CD14-positive monocyte (primary cell): ENCODE measurements at regions not wholly inside any gene's neighbourhood (a gene's known extent, or its start where the extent isn't known, plus 50 kb on each side); places are given as distances from the start of the nearest gene placed in this dataset.
"Not testable (repeated sequence)": the region's sequence is repeated elsewhere in the genome, so short reads cannot be mapped to it uniquely, and the experiment has no call there.

Source experiments
- DNase-seq, 3 donors: peaks; one replicate each; pipeline ENCODE4 v3.0.0-alpha.2; 2011 to 2022
- H2AFZ ChIP-seq: 2 replicates; pipeline ENCODE4 v1.6.0; 2012; ENCODE audit warnings: mild to moderate bottlenecking, low read depth, low read length, inconsistent platforms; ENCODE audit not compliant: insufficient read depth, poor library complexity, severe bottlenecking
- H3K27ac ChIP-seq, 2 donors: 1 replicate in 1 of 2; 2 replicates in 1 of 2; pipeline ENCODE4 v1.5.1; 2012 to 2013; ENCODE audit warnings: low read length in 2 of 2, control low read depth in 1 of 2, inconsistent platforms in 1 of 2, low read depth in 1 of 2, mild to moderate bottlenecking in 1 of 2
- H3K27me3 ChIP-seq, 2 donors: one replicate each; pipeline versions ENCODE4 v1.6.0 to v1.6.1; 2011 to 2013; ENCODE audit warnings: low read length in 2 of 2; ENCODE audit not compliant: control insufficient read depth in 2 of 2, insufficient read depth in 2 of 2
- H3K36me3 ChIP-seq, 2 donors: replicated peaks in 1 of 2; 1 replicate in 1 of 2; 2 replicates in 1 of 2; pipeline versions ENCODE4 v1.5.1 to v1.6.1; 2012 to 2013; ENCODE audit warnings: low read length in 2 of 2, control low read depth in 1 of 2, inconsistent platforms in 1 of 2, mild to moderate bottlenecking in 1 of 2; ENCODE audit not compliant: insufficient read depth in 2 of 2, control insufficient read depth in 1 of 2
- H3K4me1 ChIP-seq, 2 donors: 1 replicate in 1 of 2; 2 replicates in 1 of 2; pipeline versions ENCODE4 v1.5.1 to v1.6.1; 2012 to 2013; ENCODE audit warnings: low read length in 2 of 2, control low read depth in 1 of 2, inconsistent platforms in 1 of 2, mild to moderate bottlenecking in 1 of 2, moderate library complexity in 1 of 2; ENCODE audit not compliant: insufficient read depth in 2 of 2, control insufficient read depth in 1 of 2
- H3K4me2 ChIP-seq: replicated peaks from 2 replicates; pipeline ENCODE3; 2012; ENCODE audit warnings: low read length, moderate library complexity, mild to moderate bottlenecking; ENCODE audit not compliant: poor library complexity, severe bottlenecking; ENCODE audit errors: extremely low read depth
- H3K4me3 ChIP-seq, 3 experiments: fragments of 200-600 bp in 1 of 3; sonication (generic) in 1 of 3; replicated peaks in 1 of 3; 1 replicate in 2 of 3; 2 replicates in 1 of 3; pipeline ENCODE4 v1.5.1; 2011 to 2013; ENCODE audit warnings: low read length in 3 of 3, mild to moderate bottlenecking in 3 of 3, control low read depth in 2 of 3, low read depth in 2 of 3, inconsistent platforms in 1 of 3, moderate library complexity in 1 of 3
- H3K79me2 ChIP-seq: 2 replicates; pipeline ENCODE4 v1.6.0; 2012; ENCODE audit warnings: mild to moderate bottlenecking, control low read depth, inconsistent platforms, low read length, moderate library complexity; ENCODE audit not compliant: insufficient read depth
- H3K9ac ChIP-seq: 2 replicates; pipeline ENCODE4 v1.6.0; 2017; ENCODE audit warnings: low read length, mild to moderate bottlenecking; ENCODE audit not compliant: insufficient read depth, poor library complexity, severe bottlenecking
- H3K9me3 ChIP-seq, 2 donors: replicated peaks in 1 of 2; 1 replicate in 1 of 2; 2 replicates in 1 of 2; pipeline versions ENCODE4 v1.5.1 to v1.6.1; 2012 to 2013; ENCODE audit warnings: low read length in 2 of 2, control low read depth in 1 of 2; ENCODE audit not compliant: control insufficient read depth in 1 of 2, insufficient read depth in 1 of 2
- H4K20me1 ChIP-seq: 2 replicates; pipeline ENCODE4 v1.6.0; 2012; ENCODE audit warnings: mild to moderate bottlenecking, low read length, control low read depth, moderate library complexity; ENCODE audit not compliant: insufficient read depth
- H3K27ac Mint-ChIP-seq, 7 donors: one replicate each; pipeline ENCODE4 v1.8.0; 2020; ENCODE audit warnings: mild to moderate bottlenecking in 7 of 7, mixed read lengths in 7 of 7, moderate library complexity in 6 of 7, inconsistent platforms in 2 of 7
- H3K27me3 Mint-ChIP-seq, 3 donors: one replicate each; pipeline ENCODE4 v1.8.0; 2021 to 2022; ENCODE audit warnings: low read depth in 3 of 3, mild to moderate bottlenecking in 3 of 3, mixed read lengths in 3 of 3, moderate library complexity in 3 of 3, inconsistent platforms in 1 of 3
- H3K36me3 Mint-ChIP-seq, 2 donors: one replicate each; pipeline ENCODE4 v1.8.0; 2020; ENCODE audit warnings: mixed read lengths in 2 of 2, inconsistent platforms in 1 of 2, mild to moderate bottlenecking in 1 of 2
- H3K4me1 Mint-ChIP-seq: one replicate; pipeline ENCODE4 v1.8.0; 2020; ENCODE audit warnings: mild to moderate bottlenecking, mixed read lengths
- H3K4me3 Mint-ChIP-seq, 2 donors: one replicate each; pipeline ENCODE4 v1.8.0; 2020; ENCODE audit warnings: mild to moderate bottlenecking in 2 of 2, mixed read lengths in 2 of 2, moderate library complexity in 1 of 2
- H3K9me3 Mint-ChIP-seq, 7 donors: one replicate each; pipeline ENCODE4 v1.8.0; 2020 to 2022; ENCODE audit warnings: mixed read lengths in 7 of 7, mild to moderate bottlenecking in 6 of 7, moderate library complexity in 6 of 7, inconsistent platforms in 2 of 7
- WGBS: methylation state at CpG from one replicate; pipeline ENCODE4 v1.1.5; 2013; ENCODE audit warnings: missing lambda C conversion rate; ENCODE audit not compliant: insufficient coverage; 5-methylcytosine and 5-hydroxymethylcytosine counted together
- intact Hi-C, 2 donors: fragments of 100-400 bp; cut with micrococcal nuclease; formaldehyde crosslinking; loops; one replicate each; pipeline versions ENCODE4 v1.15.0 to v1.15.1; 2023

DNA sequence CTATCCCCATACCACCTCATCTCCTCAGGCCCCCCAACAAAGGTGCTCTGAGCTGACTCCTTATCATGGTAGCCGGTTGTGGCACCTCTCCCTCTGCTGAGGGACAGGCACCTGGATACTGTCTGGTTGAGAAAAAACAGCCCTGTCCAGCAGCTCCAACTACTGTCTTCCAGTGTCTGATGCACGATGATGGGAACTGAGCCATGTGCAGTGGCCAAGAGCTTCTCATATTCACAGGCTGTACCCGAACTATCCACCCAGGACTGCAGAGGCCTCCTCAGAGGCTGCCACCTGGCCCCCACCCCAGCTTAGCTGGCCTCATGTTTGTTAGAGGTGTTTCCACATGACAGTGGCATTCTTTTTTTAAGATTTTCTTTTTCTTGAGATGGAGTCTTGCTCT, 149.9 kb downstream of the BCL2L11 start:
- H3K27me3 Mint-ChIP-seq, H4K20me1 ChIP-seq, H3K9ac ChIP-seq, intact Hi-C loops, H3K4me1 Mint-ChIP-seq, H3K4me2 ChIP-seq, H3K36me3 Mint-ChIP-seq, H3K36me3 ChIP-seq, H3K9me3 ChIP-seq, H3K4me3 ChIP-seq, H3K4me1 ChIP-seq, H3K79me2 ChIP-seq, H2AFZ ChIP-seq, H3K27me3 ChIP-seq, H3K27ac ChIP-seq, H3K4me3 Mint-ChIP-seq, DNase-seq, H3K9me3 Mint-ChIP-seq, H3K27ac Mint-ChIP-seq: not testable (repeated sequence)
- no CpG with 5 or more reads among the region's 3 CpGs for WGBS

DNA sequence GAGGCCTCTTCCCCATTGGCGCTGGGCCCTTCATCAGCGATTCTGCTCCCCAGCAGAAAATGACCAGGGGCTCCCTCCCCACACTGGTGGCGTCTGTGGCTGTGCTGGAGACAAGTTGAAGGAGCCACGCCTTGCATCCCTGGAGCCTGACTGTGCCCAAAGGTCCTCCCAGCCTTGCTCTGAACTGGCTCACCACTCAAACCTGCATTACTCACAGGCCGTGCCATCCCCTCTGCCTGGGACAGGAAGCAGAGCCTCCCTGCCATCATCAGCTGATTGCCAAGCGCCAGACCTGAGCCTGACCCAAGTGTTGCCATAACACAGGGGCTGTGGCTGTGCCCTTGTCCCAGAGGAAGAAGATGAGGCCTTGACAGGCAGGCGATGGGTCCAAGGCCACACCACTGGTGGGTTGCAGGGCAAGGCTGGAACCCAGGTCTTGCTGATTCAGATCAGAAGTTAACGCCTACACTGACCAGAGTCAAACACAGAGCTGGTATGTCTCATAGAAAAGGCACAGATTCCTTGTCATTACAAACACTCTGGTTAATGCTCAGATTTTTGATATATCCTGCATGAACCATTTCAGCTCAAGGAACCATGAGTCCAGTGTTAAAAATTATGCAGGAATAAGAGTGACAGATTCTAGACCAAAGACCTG, 151.1 kb downstream of the BCL2L11 start:
- H3K27ac Mint-ChIP-seq, H3K9me3 ChIP-seq, H3K27me3 Mint-ChIP-seq, H3K4me3 ChIP-seq, H3K9me3 Mint-ChIP-seq, H3K4me1 Mint-ChIP-seq, H3K36me3 Mint-ChIP-seq, H3K36me3 ChIP-seq, H3K4me1 ChIP-seq, intact Hi-C loops, H2AFZ ChIP-seq, H3K27ac ChIP-seq, DNase-seq, H3K79me2 ChIP-seq, H3K4me2 ChIP-seq, H3K4me3 Mint-ChIP-seq, H3K27me3 ChIP-seq, H4K20me1 ChIP-seq, H3K9ac ChIP-seq: not testable (repeated sequence)
- no CpG with 5 or more reads among the region's 8 CpGs for WGBS

DNA sequence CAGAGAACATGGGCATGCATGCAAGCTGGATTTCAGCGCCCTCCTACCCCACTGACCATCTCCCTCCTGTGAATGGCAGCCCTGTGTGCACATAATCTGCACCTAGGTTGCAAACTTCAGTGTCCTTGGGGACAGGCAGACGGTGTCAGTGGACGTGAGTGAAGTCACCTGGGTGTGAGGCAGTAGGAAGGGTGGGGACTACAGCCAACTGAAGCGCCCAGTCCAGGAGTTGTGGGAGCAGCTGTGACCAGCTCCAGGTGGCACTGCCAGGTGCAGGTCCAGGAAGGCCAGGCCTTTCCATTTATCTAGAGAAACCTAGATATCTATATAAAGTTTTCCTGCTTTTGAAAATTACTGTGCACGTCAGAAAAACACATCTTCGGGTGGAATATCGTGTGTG, 152.3 kb downstream of the BCL2L11 start:
- H3K9ac ChIP-seq, H3K4me1 Mint-ChIP-seq, H3K27me3 ChIP-seq, H3K9me3 Mint-ChIP-seq, H3K4me1 ChIP-seq, H3K36me3 Mint-ChIP-seq, DNase-seq, H3K4me3 Mint-ChIP-seq, H3K4me3 ChIP-seq, H2AFZ ChIP-seq, H3K27ac Mint-ChIP-seq, H4K20me1 ChIP-seq, H3K4me2 ChIP-seq, H3K27me3 Mint-ChIP-seq, H3K79me2 ChIP-seq, H3K36me3 ChIP-seq, H3K9me3 ChIP-seq, H3K27ac ChIP-seq, intact Hi-C loops: not testable (repeated sequence)
- WGBS: 89% methylated on average over 3 of the region's 7 CpGs

DNA sequence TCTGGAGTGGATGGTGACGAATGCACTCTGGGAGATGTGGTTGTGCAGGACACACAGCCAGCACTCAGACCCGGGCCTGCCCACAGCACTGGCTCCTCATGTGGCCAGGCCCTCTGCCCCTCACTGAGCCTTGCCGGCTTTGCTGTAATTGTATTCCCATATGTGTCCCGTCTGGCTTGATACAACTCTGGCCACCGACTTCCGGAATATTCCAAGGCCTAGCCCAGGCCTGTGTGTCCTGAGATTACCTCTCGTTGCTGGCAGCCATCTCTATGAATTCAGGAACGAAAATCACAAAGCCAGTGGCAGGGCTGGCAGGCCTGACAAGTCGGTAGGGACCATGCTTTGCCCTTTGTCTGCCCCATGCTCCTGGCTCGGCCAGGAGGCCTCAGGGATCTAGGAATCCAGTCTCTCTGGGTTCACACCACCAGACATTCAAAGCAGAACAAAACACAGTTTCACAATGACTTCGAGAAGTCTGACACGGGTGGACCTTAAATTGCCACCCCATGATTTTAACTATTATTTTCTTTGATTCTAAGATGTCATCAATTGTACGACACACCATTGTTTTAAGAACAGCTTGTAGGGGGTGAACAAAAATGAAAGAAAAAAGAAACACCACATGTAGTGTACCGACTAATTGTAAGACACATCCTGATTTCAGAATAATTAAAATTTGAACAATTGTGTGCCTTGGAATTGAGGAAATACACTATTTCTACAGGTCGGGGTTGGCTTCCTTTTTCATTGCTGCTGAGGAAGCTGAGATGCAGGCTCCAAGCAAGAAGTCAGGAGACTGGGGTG, 154.5 kb downstream of the BCL2L11 start:
- H3K9me3 Mint-ChIP-seq, H3K4me1 ChIP-seq: not testable (repeated sequence)
- WGBS: 94% methylated on average over 2 of the region's 15 CpGs

More for the DNA sequence above, 154.5 kb downstream of the BCL2L11 start:
- H3K4me2 ChIP-seq, H2AFZ ChIP-seq, H3K27ac Mint-ChIP-seq, H3K79me2 ChIP-seq, H3K36me3 Mint-ChIP-seq, H3K27me3 ChIP-seq, H3K4me3 ChIP-seq, H3K4me1 Mint-ChIP-seq, H3K27ac ChIP-seq, H3K4me3 Mint-ChIP-seq, H3K9ac ChIP-seq, H3K27me3 Mint-ChIP-seq, intact Hi-C loops, DNase-seq, H3K36me3 ChIP-seq, H3K9me3 ChIP-seq, H4K20me1 ChIP-seq: not testable (repeated sequence)
